ENCODE measurements at regions not wholly inside any gene's neighbourhood (a gene's known extent, or its start where the extent isn't known, plus 50 kb on each side); places are given as distances from the start of the nearest gene placed in this dataset.

DNA sequence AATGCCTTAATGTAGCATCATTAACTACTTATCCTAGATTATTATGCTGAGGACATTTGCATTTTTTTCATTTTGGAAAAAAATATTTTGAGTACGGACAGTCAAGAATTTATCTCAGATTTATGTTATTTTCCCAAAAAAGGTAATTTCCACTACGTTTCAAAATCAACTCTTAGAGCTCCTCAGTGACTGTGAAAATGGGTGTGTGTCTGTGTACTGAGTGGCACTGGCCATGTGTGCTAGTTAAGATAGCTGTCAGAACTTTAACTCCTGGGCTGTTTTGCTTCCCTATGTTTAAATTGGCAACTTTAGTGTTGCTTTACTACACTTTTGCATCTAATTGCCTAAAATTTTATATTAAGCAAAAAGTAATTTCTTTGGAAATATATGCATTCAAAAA lies 927.4 kb downstream of the EFNB2 start:
- TF ChIP-seq ZFX (IDR thresholded peaks at IDR 0.05) (no peak), SRF (IDR thresholded peaks at IDR 0.05; ENCODE audit: low read depth) (no peak), ZNF274 (IDR thresholded peaks at IDR 0.05; ENCODE audit: low read depth, low read length) (no peak), EGR1 (IDR thresholded peaks at IDR 0.05; ENCODE audit: low read depth) (no peak)
- TF ChIP-seq, protein P1, sequence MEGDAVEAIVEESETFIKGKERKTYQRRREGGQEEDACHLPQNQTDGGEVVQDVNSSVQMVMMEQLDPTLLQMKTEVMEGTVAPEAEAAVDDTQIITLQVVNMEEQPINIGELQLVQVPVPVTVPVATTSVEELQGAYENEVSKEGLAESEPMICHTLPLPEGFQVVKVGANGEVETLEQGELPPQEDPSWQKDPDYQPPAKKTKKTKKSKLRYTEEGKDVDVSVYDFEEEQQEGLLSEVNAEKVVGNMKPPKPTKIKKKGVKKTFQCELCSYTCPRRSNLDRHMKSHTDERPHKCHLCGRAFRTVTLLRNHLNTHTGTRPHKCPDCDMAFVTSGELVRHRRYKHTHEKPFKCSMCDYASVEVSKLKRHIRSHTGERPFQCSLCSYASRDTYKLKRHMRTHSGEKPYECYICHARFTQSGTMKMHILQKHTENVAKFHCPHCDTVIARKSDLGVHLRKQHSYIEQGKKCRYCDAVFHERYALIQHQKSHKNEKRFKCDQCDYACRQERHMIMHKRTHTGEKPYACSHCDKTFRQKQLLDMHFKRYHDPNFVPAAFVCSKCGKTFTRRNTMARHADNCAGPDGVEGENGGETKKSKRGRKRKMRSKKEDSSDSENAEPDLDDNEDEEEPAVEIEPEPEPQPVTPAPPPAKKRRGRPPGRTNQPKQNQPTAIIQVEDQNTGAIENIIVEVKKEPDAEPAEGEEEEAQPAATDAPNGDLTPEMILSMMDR (IDR thresholded peaks at IDR 0.05 in 2 of 3, conservative IDR thresholded peaks at IDR 0.05 in 1 of 3; ENCODE audit: borderline replicate concordance in 1 of 3, insufficient read depth in 1 of 3, low read depth in 2 of 3, low read length in 2 of 3), result no peak
- no peak overlapping the region for H3K4me2 ChIP-seq (ENCODE audit: low read length)
- no peak overlapping the region for H3K9ac ChIP-seq (ENCODE audit: low read length)
- no peaks in the 10 kb centered on the region for H3K9me2 ChIP-seq (ENCODE audit: insufficient read depth)
- H3K36me3 ChIP-seq (ENCODE audit: control insufficient read depth in 1 of 2, insufficient read depth in 2 of 2, low read length in 2 of 2), result no peaks in the 10 kb centered on the region
- no peak overlapping the region for H3K27ac ChIP-seq (ENCODE audit: low read depth, low read length)
- H3K27me3 ChIP-seq (ENCODE audit: insufficient read depth, low read length), result no peaks in the 10 kb centered on the region
- ATAC-seq (no peak), DNase-seq (ENCODE audit: low read depth, low spot score) (no peak)
- POLR2A ChIA-PET, result no interaction called here
- H4K20me1 ChIP-seq (ENCODE audit: insufficient read depth), result no peaks in the 10 kb centered on the region
- CTCF ChIA-PET, result no interaction called here
- H3K79me2 ChIP-seq (ENCODE audit: insufficient read depth, low read length), result no peaks in the 10 kb centered on the region
- no peak overlapping the region for H2AFZ ChIP-seq (ENCODE audit: low read depth, low read length, poor library complexity, severe bottlenecking)
- intact Hi-C loops (cut with micrococcal nuclease), result no loop called here
- no peaks in the 10 kb centered on the region for H3K4me1 ChIP-seq (ENCODE audit: control insufficient read depth in 1 of 2, insufficient read depth in 2 of 2, low read length in 2 of 2)
- no TSS peak for BruUV-seq (replicated peaks)
- RAD21 ChIA-PET (ENCODE audit: low non-redundant PET in 1 of 2, low total read pairs in 2 of 2, uncharacterized antibody in 2 of 2, unreplicated experiment in 2 of 2), result no interaction called here
- H3K9me3 ChIP-seq (ENCODE audit: control insufficient read depth in 1 of 2, insufficient read depth in 1 of 2, low read depth in 1 of 2, low read length in 2 of 2), result no peaks in the 10 kb centered on the region
- H3K4me3 ChIP-seq (replicated peaks in 1 of 2; ENCODE audit: low read depth in 1 of 2, low read length in 2 of 2), result no peak overlapping the region

DNA sequence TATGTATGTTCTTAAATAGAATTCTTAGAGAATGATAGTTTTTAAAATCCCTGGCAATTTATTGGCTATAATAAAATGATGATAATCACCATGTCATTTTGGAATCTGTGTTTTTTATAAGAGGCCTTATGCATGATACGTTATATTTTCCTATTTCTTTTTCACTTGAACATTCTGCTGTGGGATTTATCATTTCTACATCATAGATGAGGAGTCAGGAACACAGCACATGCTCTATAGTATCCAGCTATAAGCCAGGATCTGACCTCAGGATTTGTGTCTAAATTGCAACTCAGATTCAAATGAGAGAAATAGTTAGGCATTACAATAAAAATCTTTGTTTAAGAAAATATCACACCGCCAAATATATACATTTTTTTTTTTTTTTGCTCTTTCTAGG lies 928.0 kb downstream of the EFNB2 start:
- ChIA-PET RAD21 (ENCODE audit: low non-redundant PET in 1 of 2, low total read pairs in 2 of 2, uncharacterized antibody in 2 of 2, unreplicated experiment in 2 of 2) (no interaction called here), POLR2A (no interaction called here), CTCF (no interaction called here)
- no peak overlapping the region for H2AFZ ChIP-seq (ENCODE audit: low read depth, low read length, poor library complexity, severe bottlenecking)
- no TSS peak for BruUV-seq (replicated peaks)
- no peak overlapping the region for H3K4me3 ChIP-seq (replicated peaks in 1 of 2; ENCODE audit: low read depth in 1 of 2, low read length in 2 of 2)
- TF ChIP-seq, protein P1 (IDR thresholded peaks at IDR 0.05 in 2 of 3, conservative IDR thresholded peaks at IDR 0.05 in 1 of 3; ENCODE audit: borderline replicate concordance in 1 of 3, insufficient read depth in 1 of 3, low read depth in 2 of 3, low read length in 2 of 3), result no peak
- TF ChIP-seq EZH2 (IDR thresholded peaks at IDR 0.05) (no peak), YY1 (IDR thresholded peaks at IDR 0.05; ENCODE audit: extremely low read depth, insufficient replicate concordance, low read depth, low read length) (no peak), CBX3 (IDR thresholded peaks at IDR 0.05; ENCODE audit: low read depth) (no peak), CEBPB (IDR thresholded peaks at IDR 0.05; ENCODE audit: low read depth) (no peak), ZNF274 (IDR thresholded peaks at IDR 0.05; ENCODE audit: low read depth, low read length) (no peak)
- no peaks in the 10 kb centered on the region for H3K9me2 ChIP-seq (ENCODE audit: insufficient read depth)
- no peak overlapping the region for H3K9ac ChIP-seq (ENCODE audit: low read length)
- H3K4me1 ChIP-seq (ENCODE audit: control insufficient read depth in 1 of 2, insufficient read depth in 2 of 2, low read length in 2 of 2), result no peaks in the 10 kb centered on the region
- no peaks in the 10 kb centered on the region for H3K9me3 ChIP-seq (ENCODE audit: control insufficient read depth in 1 of 2, insufficient read depth in 1 of 2, low read depth in 1 of 2, low read length in 2 of 2)
- no peak for DNase-seq (ENCODE audit: low read depth, low spot score)
- no peaks in the 10 kb centered on the region for H3K36me3 ChIP-seq (ENCODE audit: control insufficient read depth in 1 of 2, insufficient read depth in 2 of 2, low read length in 2 of 2)
- no peaks in the 10 kb centered on the region for H4K20me1 ChIP-seq (ENCODE audit: insufficient read depth)
- ATAC-seq, result no peak
- no peak overlapping the region for H3K4me2 ChIP-seq (ENCODE audit: low read length)
- intact Hi-C loops (cut with micrococcal nuclease), result no loop called here
- H3K79me2 ChIP-seq (ENCODE audit: insufficient read depth, low read length), result no peaks in the 10 kb centered on the region
- no peak overlapping the region for H3K27ac ChIP-seq (ENCODE audit: low read depth, low read length)
- no peaks in the 10 kb centered on the region for H3K27me3 ChIP-seq (ENCODE audit: insufficient read depth, low read length)

Measured in HCT116 (cell line).